ENCODE measurements at regions not wholly inside any gene's neighbourhood (a gene's known extent, or its start where the extent isn't known, plus 50 kb on each side); places are given as distances from the start of the nearest gene placed in this dataset.
"Not testable (repeated sequence)": the region's sequence is repeated elsewhere in the genome, so short reads cannot be mapped to it uniquely, and the experiment has no call there.

DNA sequence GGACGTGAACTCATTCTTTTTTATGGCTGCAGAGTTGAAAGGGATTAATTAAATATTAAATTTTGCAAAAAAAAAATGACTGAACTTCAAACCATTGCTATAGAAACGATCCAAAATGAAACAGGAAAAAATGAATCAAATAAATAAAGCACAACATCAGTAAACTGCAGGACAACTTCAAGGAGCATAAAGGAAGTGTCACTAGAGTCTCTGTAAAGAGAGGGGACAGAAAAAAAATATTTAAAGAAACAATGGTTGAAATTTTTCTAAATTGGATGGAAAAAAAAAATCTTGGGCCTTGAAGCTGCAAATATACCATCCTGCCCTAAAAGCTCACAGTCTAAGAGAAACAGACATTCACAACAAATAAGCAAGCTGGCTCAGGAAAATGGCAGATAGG, 339.3 kb upstream of the INTU start:
- DNase-seq, result no peak

DNA sequence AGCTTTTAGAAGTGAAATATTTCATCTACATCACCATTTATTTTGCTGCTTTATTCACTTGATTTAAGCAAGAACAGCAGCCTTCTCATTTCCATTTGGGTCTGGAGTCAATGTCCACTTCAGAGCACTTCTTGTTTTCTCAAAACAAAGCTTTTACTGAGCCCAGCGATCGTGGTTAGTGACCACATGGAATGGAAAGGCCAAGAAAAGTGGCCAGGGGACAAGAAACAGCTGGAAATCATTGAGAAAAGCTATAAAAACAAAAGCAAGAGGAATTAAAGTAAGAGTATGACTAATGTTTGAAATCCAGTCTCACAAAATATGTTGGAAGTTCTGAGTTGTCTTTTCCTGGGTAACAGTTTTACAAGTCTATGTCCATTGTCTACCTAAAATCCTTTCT, 328.4 kb upstream of the INTU start:
- no peak for DNase-seq

DNA sequence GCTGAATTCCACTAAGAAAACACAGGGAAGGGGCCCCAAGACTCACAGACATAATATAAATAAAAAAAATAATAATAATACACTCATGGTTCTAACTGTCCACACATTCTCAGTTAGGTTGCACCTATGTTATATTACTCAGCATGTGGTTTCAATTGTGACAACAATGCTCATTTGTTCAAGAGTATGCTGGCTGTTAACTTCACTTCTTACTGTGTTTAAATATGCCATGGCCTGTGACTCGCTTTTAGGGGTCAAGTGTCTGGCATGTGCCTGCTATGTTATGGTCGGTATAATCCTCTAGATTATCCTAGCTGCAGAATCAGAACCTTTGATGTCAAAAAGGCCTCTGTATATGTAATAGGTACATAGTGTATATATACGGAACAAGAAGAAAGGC, 324.8 kb upstream of the INTU start:
- no peak for DNase-seq

DNA sequence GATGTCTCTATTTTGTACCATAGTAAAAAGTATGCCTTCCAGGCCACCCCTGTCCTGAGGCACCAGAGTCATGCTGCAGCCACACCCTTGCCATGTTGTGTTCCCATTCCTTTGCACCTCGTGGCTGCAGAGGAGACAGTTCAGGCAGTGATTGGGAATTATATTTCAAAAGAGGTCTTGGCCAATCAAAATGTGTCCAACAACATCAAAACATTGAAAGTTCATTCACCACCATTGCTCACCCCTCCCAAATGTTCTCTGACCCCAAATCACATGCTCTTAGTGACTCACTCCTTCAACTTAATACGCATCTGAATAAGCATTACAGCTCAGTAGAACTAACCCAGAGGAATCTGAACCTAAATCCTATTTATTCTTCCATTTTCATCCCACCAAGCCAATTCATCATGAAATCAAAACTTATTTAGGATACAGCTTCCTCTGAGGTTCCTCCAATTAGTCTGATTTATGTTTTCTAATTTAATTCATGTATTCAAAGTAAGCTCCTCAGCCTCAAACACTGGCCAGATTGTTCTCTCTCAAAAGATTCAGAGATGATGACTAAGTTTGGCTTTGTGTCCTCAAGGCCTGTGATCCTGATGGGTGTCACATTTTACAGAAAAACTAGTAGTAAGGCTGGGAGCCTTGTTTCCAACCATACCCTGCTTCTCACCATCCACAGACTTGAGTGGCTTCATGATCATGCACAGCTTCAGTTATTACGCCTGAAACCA, 323.2 kb upstream of the INTU start:
- no peak for DNase-seq

DNA sequence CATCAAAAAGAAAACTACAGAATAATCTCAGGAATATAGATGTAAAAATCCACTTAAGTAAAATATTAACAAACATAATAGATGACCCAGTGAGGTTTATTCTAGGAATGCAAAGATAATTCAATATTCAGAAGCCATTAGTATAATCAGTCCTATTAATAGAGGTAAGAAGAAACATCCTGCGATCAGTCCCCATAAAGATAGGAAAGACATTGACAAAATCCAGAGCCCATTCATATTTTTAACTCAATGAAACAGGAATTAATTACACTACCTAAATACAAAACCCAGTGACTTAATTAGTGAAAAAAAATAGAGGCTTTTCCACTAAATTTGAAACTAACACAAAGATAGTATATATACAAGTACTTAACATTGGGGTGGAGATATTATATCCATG, 321.4 kb upstream of the INTU start:
- DNase-seq, result no peak

DNA sequence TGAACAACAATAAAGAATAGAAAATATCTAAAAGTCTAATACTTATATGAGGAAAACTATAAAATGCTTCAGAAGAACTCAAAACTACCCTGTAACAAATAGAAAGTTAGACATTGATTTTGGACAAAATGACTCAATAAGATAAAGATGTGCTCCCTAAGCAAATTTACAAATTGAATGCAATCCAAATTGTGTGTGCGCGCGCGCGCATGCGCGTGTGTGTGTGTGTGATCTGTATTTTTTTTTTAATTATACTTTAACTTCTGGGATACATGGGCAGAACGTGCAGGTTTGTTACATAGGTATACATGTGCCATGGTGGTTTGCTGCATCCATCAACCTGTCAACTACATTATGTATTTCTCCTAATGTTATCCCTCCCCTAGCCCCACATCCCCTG, 320.8 kb upstream of the INTU start:
- DNase-seq, result no peak

DNA sequence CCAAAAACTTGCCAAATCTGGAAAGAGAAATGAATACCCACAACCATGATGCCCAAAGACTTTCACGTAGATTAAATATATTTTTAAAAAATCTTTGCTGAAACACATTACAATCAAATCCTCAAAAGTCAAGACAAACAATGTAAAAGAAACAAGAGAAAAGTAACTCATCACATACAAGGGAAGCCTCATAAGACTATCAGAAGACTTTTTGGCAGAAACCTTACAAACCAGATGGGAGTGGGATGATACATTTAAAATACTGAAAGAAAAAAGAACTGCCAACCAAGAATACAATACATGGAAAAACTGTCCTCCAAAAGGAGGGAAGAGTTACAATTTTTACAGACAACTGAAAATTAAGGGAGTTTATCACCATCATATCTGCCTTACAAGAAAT, 319.0 kb upstream of the INTU start:
- DNase-seq, result no peak

DNA sequence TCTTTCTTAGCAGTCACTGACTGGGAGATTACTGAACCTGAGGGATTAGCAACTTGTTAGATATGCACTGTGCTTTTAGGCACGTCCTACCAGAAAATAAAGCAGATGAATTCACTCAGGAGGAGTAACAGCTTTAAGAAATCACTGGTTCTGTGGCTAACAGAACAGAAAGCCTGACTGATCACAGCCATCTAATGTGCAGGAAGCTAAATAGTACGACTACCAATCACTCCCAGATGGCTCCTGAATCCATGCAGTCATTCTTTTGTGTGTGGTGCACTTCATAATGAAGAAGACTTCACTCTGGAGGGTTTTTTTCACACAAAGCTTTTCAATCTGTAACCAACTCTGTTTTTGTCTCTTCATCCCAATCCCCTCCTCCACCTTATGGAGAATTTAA, 305.3 kb upstream of the INTU start:
- DNase-seq, result no peak

DNA sequence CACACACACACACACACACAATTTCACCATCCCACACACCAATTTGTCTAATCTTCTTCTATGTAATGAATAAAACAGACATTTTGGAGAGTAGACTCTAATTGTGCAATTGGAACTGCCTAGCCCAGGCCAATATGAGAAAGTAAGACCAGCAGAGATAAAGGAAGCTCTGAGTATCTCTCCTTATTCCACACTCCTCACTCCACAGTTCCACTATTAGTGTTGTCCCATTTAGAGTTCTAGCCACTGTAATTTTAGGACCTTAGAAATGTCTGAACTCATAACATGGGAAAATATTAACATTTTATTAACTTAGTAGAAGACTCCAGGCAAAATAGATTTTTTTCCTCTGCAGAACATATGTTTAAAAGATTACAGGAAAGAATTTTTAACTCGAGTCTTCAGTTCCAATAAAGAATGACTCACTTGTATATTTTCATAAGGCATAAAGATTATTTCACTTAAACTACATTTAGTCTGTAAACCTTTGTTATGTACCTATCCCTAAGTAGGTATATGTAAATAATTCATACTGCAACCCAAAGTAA, 297.6 kb upstream of the INTU start:
- DNase-seq, result no peak

DNA sequence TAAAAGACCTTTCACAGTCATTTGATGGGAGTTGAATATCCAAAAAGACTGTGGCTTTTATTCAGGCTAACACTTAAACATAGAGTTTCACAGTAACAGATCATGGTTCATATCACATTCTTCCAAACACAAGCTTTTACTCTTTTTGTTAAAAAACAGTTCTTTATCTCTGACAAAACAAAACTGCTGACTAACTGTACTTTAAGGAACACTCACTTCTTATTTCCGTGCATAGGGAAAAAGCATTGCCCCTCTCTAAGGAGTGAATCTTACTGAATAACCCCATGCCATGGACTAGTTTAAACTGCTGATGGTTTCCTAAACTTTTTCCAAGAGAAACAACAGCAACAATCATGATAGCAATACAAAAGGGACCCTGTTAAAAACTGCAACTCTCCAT, 297.0 kb upstream of the INTU start:
- DNase-seq, result no peak

DNA sequence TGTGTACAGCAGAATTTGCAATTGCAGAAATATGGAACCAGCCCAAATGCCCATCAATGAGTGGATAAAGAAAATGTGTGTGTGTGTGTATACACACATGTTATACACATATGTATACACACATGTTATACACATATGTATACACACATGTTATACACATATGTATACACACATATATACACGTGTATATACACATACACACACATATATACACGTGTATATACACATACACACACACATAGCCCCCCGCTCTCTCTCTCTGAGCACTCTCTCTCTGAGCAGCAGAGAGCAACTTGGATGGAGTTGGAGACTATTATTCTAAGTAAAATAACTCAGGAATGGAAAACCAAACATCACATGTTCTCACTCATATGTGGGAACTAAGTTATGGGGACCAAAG, 289.6 kb upstream of the INTU start:
- not testable (repeated sequence) for DNase-seq

DNA sequence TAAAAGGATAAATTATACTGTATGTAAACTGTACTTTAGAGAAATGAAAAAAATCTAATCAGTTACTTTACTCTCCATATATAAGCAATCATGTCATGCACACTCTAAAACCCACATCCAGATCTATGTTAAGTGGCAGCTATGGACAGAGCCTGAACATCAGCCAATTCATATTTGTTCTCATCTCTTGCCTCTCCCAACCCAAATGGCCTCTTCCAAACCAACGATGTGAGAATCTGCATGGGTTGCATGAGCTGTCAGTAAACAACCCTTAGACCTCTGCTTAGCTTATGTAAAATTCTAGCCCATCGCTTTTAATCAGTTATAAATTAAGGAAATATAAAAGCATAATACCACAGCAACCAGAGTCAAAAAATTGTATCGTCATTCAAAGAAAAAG, 288.7 kb upstream of the INTU start:
- no peak for DNase-seq

DNA sequence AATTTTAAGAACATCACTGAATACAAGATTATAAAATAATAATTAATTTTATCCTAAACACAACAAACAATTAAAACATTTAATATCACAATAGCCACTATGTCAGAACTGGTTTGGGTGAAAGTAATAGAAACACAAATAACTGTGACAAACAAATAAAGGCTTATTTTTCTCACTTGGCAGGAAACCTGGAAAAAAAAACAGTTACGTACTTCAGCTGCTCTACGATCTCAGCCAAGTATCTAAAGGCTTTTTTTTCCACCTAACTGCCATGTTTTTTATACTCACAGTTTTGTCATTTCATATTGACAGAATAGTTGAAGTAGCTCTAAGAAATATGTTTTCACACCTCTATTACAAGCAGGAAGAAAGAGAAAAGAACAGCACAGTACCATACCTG, 284.8 kb upstream of the INTU start:
- DNase-seq, result no peak

DNA sequence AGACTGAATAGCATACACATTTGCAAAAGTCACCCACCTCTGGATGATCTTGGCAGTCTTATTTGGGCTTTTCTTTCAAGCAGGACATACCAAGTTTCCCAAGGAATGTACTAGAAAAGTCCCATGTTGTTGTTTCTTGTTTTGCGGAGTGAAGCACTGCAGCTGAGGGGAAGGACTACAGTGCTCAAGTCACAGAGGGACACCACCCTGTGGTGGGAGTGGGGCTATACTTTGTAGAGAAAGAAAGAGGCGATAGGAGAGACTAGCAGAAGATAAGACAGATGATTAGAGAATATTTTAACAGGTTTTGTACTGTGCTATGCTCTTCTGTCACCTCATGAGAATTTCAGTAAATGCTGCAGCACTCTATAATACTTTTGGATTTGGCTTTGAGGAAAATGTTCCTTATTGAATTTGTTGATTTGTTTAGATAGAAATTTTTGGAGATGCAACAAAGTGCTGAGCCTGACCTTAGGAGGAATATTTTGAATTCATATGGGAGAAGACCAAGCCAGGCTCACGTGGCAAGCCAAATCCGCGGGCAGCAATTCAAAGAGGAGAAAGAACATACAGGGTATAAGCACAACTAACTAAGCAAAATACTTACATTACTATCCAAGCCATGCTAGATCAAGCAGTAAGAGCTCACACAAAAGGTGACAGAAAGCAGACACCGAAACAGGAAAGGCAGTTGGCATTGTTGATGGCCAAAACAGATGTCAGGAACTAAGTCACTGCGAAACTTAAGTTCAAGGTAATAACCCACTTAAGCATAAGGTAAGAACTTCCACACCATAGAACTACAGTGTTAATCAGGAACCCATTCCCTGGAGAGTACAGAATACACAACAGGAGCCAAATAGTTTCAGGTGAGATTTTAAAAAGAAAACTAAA, 280.3 kb upstream of the INTU start:
- DNase-seq, result no peak

DNA sequence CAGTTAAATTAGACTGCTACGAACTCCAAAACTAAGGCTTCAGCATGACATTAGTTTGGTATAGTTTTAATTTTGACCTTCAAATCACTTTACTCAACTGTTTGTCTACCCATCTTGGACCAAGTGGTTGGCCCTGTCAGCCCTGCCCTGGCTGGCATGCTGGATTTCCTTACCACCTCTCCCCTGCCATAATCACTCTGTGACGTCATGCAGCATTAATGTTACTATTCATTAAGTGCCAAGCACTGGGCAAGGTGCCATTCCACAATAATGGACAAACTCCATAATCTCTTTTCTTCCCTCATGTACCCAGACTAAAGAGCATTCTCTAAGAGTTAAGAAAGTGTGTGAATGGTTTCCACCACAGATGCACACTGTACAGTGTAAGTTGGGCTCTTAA, 277.0 kb upstream of the INTU start:
- DNase-seq, result no peak

DNA sequence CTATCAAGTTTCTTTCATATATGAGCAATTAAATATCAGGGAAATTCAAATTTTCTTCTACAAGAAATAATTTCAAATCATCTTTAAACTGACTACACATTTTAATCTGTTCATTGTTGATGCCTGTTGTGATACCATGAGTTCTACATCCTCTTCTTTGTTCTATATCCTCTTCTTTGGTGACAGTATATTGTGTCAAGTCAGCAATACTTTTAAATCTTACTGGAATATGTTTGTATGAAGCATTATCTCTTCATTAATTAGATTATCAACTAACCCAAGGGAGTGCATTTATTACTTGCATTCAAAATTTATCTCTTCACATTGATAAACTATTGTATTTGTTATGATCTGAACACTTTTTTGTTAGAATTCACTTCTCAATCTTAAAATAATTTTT, 275.0 kb upstream of the INTU start:
- DNase-seq, result no peak

DNA sequence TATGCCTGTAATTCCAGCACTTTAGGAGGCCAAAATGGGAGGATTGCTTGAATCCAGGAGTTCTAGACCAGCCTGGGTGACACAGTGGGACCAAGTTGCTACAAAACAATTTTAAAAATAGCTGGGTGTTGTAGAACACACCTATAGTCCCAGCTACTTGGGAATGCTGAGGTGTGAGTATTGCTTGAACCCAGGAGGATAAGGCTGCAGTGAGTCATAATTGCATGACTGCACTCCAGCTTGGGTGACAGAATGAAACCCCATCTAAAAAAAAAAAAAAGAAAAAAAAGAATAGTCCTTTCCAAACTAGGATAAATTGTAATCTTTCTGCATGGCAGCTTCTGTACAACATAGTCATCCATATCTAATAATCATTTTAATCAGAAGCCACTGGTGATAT, 270.1 kb upstream of the INTU start:
- no peak for DNase-seq

DNA sequence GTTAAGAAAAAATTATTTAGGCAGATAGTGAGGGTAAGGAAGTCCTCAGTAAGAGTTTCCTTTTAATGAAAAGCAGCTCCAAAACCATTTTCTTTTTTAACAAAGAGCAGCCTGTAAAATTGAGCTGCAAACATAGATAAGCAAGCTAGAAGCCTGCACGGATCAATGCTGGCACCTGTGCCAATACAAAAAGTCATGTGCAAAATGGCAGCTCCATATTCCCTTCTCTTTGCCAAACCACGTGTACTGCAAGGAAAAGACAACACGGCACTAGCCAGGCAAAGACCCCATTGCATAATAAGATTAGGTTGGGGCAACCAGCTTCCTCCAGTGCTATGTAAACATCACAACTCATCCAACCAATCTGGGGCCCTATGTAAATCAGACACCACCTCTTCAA, 268.4 kb upstream of the INTU start:
- no peak for DNase-seq

DNA sequence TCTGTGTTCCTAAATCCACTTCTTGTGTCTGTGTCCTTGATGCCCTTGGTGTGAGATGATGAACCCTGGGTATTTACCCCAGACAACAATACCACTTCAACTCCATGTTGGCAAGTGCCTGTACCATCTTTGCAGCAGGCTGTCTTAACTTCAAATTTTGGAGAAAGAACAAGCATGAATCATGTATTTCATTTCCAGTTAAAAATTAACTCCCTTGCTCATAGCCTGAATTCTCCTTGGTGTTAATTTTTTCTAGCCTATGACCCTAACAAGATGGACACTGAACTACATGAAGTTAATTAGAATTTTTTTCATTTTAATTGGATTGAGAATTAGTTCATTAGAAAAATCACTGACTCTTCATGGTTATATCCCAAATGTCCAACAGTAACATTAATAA, 267.8 kb upstream of the INTU start:
- no peak for DNase-seq

DNA sequence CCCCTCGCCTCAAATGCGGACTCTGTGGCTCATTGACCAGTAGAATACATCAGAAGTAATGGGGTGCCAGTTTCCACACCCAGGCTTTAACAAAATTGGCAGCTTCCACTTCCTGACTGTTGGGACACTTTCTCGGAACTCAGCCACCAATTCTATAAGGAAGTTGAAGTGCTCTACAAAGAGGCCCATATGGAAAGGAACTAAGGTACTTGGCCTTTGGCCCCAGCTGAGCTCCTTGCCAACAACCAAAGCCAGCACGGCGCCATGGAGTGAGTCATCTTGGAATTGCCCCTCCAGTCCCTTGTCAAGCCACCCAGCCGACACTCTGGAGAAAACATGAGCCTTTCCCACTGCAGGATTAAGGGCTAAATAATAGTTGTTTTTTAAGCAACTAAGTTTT, 262.2 kb upstream of the INTU start:
- DNase-seq, result no peak

DNA sequence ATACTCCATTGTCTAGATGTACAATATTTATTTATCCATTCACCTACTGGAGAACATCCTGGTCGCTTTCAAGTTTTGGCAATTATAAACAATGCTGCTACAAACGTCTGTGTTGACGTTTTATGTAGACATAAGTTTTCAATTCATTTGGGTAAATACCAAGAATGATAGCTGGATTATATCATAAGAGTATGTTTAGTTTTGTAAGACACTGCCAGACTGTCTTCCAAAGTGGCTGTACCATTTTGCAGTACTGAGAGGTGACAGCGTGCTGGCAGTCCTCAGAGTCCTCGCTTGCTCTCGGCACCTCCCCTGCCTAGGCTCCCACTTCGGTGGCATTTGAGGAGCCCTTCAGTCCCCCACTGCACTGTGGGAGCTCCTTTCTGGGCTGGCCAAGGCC, 253.3 kb upstream of the INTU start:
- no peak for DNase-seq

DNA sequence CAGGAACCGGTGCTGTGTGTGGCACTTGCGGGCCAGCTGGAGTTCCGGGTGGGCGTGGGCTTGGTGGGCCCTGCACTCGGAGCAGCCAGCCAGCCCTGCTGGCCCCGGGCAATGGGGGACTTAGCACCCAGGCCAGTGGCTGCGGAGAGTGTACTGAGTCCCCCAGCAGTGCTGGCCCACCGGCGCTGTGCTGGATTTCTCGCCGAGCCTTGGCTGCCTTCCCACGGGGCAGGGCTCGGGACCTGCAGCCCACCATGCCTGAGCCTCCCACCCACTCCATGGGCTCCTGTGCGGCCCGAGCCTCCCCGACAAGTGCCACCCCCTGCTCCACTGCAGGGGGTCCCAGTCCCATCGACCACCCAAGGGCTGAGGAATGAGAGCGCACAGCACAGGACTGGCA, 252.8 kb upstream of the INTU start:
- DNase-seq, result not testable (repeated sequence)

DNA sequence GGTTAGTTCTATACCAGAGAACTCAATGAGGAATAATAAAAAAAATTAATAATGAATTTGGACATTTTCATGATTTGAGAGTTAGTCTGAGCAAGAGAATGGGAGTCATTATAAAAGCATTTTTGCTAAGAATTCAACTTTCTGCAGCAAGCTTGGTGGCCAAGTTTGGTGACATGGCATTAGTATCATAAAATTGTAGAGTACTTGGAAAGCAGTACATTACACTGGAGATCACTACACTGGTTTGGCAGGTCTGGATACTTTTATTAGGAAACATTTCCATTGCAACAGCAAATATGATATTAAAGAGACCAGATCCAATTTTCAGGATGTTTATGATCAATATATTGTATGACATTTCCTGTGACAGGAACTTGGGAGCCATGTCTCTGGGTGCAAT, 249.1 kb upstream of the INTU start:
- DNase-seq, result no peak

DNA sequence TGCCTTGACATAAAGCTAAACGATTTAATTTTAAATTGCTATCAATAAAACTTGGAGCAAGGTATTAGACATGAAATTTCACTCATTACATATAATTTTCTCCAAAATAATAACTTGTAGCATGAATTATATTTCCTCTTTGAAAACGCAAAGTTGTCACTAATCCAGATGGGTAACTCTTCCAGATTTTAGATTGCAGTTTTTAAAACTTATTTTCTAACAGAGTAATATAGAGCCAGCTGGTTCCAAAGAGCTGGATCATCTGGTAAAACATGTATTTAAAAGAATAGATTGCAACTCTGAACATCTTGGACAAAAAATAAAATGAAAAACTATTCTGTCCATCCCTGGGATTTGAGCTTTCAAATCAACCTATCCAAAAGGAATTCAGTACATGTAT, 238.2 kb upstream of the INTU start:
- DNase-seq, result no peak

All from T1000 (cell line).